Skeletal muscle satellite cell (primary cell): ENCODE measurements at regions not wholly inside any gene's neighbourhood (a gene's known extent, or its start where the extent isn't known, plus 50 kb on each side); places are given as distances from the start of the nearest gene placed in this dataset.

Experiments used
- H3K27me3 ChIP-seq: 2 replicates; pipeline ENCODE4 v1.7.0; 2013; ENCODE audit warnings: low read length; ENCODE audit not compliant: control insufficient read depth, insufficient read depth
- H3K36me3 ChIP-seq: 2 replicates; pipeline ENCODE4 v1.7.0; 2013; ENCODE audit warnings: mild to moderate bottlenecking, control low read depth, low read length; ENCODE audit not compliant: insufficient read depth
- H3K4me1 ChIP-seq: 2 replicates; pipeline ENCODE4 v1.7.0; 2013; ENCODE audit warnings: low read length; ENCODE audit not compliant: control insufficient read depth, insufficient read depth
- H3K4me2 ChIP-seq: 2 replicates; pipeline ENCODE4 v1.7.0; 2013; ENCODE audit warnings: mild to moderate bottlenecking, low read length
- H3K4me3 ChIP-seq: 2 replicates; pipeline ENCODE4 v1.7.0; 2013; ENCODE audit warnings: low read length
- H3K9ac ChIP-seq: 2 replicates; pipeline ENCODE4 v1.7.0; 2013; ENCODE audit warnings: mild to moderate bottlenecking, low read depth, low read length, moderate library complexity
- H3K9me3 ChIP-seq: replicated peaks from 2 replicates; pipeline ENCODE4 v1.7.0; 2013; ENCODE audit warnings: mild to moderate bottlenecking, control low read depth, low read length

DNA sequence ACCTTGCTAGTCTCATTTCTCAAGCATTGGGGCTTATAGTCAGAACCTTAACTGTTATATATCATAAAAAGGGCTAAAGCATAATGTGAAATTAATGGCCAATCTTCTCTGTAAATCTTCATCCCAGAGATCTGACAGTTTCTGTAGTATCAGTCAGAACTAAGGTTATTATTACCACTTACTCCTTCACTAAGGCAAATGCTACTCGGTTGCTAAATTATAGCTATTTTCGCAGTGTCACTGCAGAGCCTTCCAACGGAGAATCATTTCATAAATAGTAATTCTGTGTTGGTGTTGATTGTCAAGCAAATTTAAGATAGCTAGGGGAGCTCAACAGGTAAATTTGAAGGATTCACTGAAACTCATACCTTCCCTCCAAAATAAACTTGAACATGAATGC lies 258.0 kb downstream of the METTL4 start:
- H3K27me3 ChIP-seq, result no peaks in the 10 kb centered on the region
- H3K4me2 ChIP-seq, result no peak overlapping the region
- H3K4me1 ChIP-seq, result no peaks in the 10 kb centered on the region
- no peaks in the 10 kb centered on the region for H3K9me3 ChIP-seq
- H3K9ac ChIP-seq, result no peak overlapping the region
- H3K36me3 ChIP-seq, result no peaks in the 10 kb centered on the region
- no peak overlapping the region for H3K4me3 ChIP-seq

DNA sequence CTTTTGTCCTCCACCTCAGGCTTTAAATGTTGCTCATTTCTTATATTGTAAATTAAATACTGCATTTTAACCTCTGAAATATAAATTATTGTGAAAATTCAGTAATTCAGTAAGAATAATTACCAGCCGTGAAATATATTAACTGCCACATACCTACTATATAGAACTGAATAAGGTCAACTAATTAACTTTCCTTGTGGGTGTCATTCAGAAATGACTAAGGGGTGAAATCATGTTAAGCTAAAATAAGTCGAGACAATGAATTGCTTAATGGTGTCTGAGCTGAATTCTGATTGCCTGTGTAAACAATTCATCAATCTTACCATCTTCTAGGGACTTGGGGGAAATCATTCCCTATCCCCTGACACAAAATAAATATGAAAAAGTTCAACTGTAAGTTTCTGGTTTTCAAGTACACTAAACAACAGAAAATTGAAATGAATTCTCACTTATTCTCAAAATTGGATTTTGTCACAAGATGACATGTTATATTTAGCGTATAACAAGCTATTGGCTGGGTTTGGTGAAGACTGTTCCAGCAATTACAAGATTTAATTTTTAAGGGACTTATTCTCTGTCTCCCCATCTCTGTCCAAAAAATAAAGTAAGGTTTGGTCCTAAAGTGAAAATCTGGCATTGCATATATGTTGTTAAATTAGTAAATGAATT lies 255.1 kb downstream of the METTL4 start:
- Histone ChIP-seq H3K4me3 (no peak overlapping the region), H3K36me3 (no peaks in the 10 kb centered on the region), H3K9ac (no peak overlapping the region), H3K4me1 (no peaks in the 10 kb centered on the region), H3K4me2 (no peak overlapping the region), H3K9me3 (no peaks in the 10 kb centered on the region), H3K27me3 (no peaks in the 10 kb centered on the region)

DNA sequence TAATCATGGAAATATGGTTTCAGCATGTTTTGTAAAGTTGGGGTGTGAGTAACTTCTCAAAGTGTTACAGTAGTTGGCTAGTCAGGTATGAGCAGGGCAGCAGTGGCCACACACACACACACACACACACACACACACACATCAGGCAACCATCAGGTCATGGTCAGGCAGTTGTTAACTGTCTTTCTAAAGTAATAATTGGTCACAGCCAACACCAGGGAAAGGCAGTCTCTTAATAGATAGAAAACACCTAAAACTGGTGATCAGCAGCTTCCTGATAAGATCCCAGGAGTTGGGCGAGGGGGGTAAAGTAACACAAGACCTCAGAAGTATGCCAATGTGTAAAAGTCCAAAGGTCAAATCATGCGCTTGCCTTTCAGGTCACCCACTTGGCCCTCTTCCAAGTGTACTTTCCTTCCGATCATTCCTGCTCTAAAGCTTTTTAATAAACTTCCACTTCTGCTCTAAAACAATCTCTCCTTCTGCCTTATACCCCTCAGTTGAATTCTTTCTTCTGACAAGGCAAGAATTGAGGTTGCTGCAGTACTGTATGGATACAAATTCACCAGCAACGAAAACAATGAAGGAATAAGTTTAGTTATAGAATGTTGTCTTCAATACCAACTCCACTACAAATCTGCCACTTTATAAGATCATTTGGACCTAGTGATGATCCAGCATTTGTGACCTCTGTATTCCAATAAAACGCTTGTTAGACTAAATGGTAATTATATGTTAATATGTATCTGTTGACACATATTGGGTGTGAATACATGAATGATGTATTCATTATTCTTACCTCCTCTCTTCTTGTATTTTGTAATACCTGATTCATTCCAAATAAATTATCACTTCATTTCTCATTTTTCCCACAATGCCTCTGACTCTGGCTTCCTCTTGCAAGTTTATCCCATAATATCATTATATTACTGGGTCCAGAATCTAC lies 254.3 kb downstream of the METTL4 start:
- no peaks in the 10 kb centered on the region for H3K4me1 ChIP-seq
- no peaks in the 10 kb centered on the region for H3K27me3 ChIP-seq
- H3K36me3 ChIP-seq, result no peaks in the 10 kb centered on the region
- no peak overlapping the region for H3K4me3 ChIP-seq
- no peak overlapping the region for H3K4me2 ChIP-seq
- no peak overlapping the region for H3K9ac ChIP-seq
- no peaks in the 10 kb centered on the region for H3K9me3 ChIP-seq

DNA sequence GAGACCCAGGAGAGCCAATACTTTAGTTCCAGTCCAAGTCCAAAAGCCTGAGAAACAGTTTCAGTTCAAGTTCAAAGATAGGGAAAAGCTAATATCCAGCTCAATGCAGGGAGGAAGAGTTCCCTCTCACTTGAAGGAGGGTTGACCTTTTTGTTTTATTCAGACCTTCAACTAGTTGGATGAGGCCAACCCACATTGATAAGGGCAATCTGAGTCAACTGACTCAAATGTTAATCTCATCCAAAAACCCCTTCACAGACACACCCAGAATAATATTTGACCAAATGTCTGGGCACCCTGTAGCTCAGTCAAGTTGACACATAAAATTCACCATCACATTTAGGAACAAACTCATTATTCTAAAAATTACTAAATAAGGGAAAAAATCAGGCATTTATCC lies 246.8 kb downstream of the METTL4 start:
- Histone ChIP-seq H3K9me3 (no peaks in the 10 kb centered on the region), H3K4me2 (no peak overlapping the region), H3K4me3 (no peak overlapping the region), H3K9ac (no peak overlapping the region), H3K36me3 (no peaks in the 10 kb centered on the region), H3K27me3 (no peaks in the 10 kb centered on the region), H3K4me1 (no peaks in the 10 kb centered on the region)

DNA sequence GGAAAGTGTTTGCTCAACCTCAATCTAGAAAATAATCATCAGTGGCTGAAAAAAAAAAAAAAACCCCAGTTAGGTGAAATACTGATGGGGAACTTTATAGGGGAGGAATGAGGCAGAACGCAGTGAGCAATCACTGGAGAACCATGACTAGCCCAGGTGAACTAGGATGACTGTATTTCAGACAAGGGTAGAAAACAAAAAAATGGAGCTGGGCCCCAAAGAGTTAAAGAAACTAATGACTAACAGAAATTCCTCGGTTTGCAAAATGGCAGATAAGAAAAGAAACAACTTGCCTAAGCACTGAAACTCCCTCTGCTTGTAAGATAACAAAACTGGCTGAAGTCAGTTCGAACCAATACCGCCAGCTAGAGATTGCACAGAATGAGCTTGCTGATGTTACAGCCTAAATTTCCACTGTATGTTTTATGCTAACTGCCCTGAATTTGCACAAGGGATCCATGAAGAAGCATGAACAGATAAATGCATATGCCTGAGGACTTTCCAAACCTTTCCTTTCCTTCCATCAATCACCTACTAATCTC lies 245.9 kb downstream of the METTL4 start:
- Histone ChIP-seq H3K27me3 (peaks cover 4% of the 10 kb centered on the region), H3K36me3 (no peaks in the 10 kb centered on the region)

DNA sequence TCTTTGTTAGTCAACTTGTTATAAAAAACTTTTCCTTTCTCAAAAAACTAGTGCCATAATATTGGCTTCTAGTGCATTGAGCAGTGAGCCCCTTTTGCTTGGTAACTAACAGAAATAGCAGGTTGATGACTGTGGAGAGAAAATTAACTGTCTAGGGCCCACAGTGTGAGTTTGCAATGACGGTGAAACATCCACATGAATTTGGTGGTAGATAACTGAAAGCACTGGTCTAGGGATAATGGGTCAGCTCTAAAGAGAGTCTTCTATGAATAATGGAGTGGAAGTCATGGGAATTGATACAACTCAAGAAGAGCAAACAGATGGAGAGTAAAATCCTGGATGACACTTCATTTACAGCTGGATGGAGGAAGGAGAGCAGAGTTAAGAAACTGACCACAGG lies 245.4 kb downstream of the METTL4 start:
- Histone ChIP-seq H3K4me1 (no peaks in the 10 kb centered on the region), H3K27me3 (peaks cover 4% of the 10 kb centered on the region), H3K36me3 (no peaks in the 10 kb centered on the region), H3K4me3 (no peak overlapping the region), H3K9me3 (no peaks in the 10 kb centered on the region), H3K9ac (no peak overlapping the region), H3K4me2 (no peak overlapping the region)

More for the DNA sequence above, 245.9 kb downstream of the METTL4 start:
- H3K4me3 ChIP-seq, result no peak overlapping the region
- H3K9ac ChIP-seq, result no peak overlapping the region
- no peak overlapping the region for H3K4me2 ChIP-seq
- H3K4me1 ChIP-seq, result no peaks in the 10 kb centered on the region
- H3K9me3 ChIP-seq, result no peaks in the 10 kb centered on the region

DNA sequence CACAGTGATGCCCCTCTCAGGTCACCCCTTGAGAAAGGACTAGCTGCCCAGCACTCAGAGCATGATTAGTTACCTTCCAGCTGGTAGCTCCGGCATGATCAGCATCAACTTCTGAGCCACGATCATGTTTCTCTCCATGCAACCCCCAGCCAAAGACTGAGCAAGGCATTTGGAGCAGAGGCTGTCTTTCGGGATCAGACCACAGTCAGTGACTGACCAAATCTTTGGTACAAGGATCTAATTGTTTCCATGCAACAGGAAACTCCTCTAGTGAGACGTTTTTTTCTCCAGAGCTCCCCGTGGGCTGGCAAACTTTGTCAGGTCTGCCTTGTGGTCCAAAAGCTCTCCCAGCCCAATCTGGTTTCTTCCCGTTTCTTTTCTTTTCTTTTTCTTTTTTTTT lies 244.3 kb downstream of the METTL4 start:
- Histone ChIP-seq H3K4me2 (no peak overlapping the region), H3K9me3 (no peaks in the 10 kb centered on the region), H3K4me1 (no peaks in the 10 kb centered on the region), H3K9ac (no peak overlapping the region), H3K4me3 (no peak overlapping the region), H3K27me3 (peaks cover 7% of the 10 kb centered on the region), H3K36me3 (no peaks in the 10 kb centered on the region)

DNA sequence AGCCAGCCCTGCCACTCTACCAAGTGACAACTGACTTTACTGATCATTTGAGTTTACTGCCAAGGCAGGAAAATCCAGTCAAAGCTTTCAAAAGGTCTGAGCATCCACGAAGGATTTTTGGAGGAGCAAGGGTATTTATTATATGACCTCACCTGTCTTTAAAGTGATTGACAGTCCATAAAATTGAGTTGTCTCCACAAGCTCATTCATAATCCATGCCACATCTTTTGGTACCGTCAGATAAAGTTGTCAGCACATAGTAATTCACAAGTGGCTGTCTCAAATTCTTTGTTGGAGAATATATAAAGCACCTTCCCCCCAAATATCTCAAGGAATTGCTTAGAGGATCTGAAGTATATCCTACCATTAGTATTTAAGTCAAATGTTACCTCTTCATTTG lies 240.5 kb downstream of the METTL4 start:
- Histone ChIP-seq H3K9me3 (no peaks in the 10 kb centered on the region), H3K4me3 (no peak overlapping the region), H3K27me3 (peaks cover 11% of the 10 kb centered on the region)

DNA sequence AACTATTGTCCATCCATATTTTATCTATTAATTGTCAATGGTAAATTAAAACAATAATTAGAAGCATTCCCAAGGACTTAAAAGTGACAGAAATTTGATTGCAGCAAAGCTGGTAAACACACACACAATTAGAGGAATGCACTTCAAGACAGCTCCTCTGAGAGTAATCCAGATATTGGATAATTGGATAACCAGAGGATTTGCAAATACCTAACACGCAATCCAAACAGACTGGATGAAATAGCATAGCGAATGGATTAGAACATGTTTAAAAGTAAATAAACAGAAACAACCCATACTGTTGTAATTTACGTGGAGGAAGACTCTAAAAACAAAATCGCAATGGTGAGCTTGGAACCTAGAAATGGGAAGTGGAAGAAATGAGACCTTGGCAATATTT lies 239.8 kb downstream of the METTL4 start:
- H3K4me2 ChIP-seq, result no peak overlapping the region
- no peak overlapping the region for H3K4me3 ChIP-seq
- H3K9me3 ChIP-seq, result no peaks in the 10 kb centered on the region
- no peaks in the 10 kb centered on the region for H3K36me3 ChIP-seq
- H3K4me1 ChIP-seq, result no peaks in the 10 kb centered on the region
- H3K9ac ChIP-seq, result no peak overlapping the region
- peaks cover 11% of the 10 kb centered on the region for H3K27me3 ChIP-seq

More for the DNA sequence above, 240.5 kb downstream of the METTL4 start:
- no peak overlapping the region for H3K4me2 ChIP-seq
- no peaks in the 10 kb centered on the region for H3K4me1 ChIP-seq
- no peak overlapping the region for H3K9ac ChIP-seq
- no peaks in the 10 kb centered on the region for H3K36me3 ChIP-seq

DNA sequence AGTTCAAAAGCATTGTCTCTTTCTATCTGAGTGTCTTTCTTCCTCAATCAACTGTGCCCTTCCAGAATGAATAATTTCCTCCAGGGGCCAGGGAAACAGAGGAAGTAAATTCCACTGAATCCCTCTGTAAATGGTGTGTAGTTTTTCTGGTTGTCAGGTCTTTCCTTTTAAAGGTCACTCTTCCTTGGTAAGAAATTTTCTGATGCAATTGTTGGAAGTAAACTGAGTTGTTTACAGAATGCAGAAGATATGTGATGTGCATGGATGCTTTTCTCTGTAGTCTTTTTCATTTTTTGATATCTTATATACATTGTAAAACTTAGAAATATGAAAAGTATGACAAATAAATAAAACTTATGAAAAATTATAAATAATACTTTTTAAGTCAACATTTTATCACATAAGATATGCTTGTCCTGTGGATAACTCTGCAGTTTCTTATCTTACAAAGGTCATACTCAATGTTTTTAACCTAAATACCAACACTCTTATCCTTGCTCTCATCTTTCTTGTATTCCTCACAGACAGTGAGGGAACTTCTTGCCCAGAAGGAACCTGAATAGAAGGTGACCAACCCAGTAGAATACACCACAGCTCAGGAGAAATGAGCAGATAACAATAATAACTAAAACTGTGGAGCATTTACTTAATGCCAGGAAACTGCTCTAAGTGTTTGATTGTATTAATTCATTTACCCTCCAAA lies 234.5 kb downstream of the METTL4 start:
- no peaks in the 10 kb centered on the region for H3K36me3 ChIP-seq
- no peaks in the 10 kb centered on the region for H3K9me3 ChIP-seq
- peaks cover 5% of the 10 kb centered on the region for H3K27me3 ChIP-seq
- H3K4me2 ChIP-seq, result no peak overlapping the region
- no peak overlapping the region for H3K4me3 ChIP-seq
- no peak overlapping the region for H3K9ac ChIP-seq
- H3K4me1 ChIP-seq, result no peaks in the 10 kb centered on the region

DNA sequence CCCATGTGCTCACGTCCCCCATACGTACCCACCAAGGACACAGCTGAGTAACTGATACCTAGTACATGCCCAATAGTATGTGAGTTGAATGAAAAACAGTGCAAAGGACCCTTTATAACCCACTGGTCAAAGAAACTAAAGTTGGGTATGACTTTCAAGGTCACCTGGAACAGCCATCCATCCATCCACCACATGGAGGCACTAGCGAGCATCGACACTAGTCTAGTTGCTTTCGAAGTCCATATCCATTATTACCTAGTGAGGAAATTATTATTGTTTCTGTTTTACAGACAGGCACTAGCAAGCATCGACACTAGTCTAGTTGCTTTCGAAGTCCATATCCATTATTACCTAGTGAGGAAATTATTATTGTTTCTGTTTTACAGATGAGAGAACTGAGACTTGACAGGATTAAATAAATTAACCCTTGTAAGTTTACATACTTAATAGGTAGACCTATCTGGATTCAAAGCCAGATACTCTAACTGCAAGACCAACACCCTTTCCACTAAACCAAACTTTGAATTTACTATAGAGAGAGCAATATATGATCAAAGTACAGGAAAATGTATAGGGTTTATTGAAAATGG lies 233.7 kb downstream of the METTL4 start:
- no peaks in the 10 kb centered on the region for H3K36me3 ChIP-seq
- peaks cover 3% of the 10 kb centered on the region for H3K27me3 ChIP-seq
- H3K9me3 ChIP-seq, result no peaks in the 10 kb centered on the region
- H3K4me2 ChIP-seq, result no peak overlapping the region
- no peak overlapping the region for H3K9ac ChIP-seq
- H3K4me3 ChIP-seq, result no peak overlapping the region
- H3K4me1 ChIP-seq, result no peaks in the 10 kb centered on the region
